ENCODE measurements at regions not wholly inside any gene's neighbourhood (a gene's known extent, or its start where the extent isn't known, plus 50 kb on each side); places are given as distances from the start of the nearest gene placed in this dataset.
A peak's percentile ranks its signal among the peaks of the same experiment; 100 is the strongest.
"Not testable (repeated sequence)": the region's sequence is repeated elsewhere in the genome, so short reads cannot be mapped to it uniquely, and the experiment has no call there.

DNA sequence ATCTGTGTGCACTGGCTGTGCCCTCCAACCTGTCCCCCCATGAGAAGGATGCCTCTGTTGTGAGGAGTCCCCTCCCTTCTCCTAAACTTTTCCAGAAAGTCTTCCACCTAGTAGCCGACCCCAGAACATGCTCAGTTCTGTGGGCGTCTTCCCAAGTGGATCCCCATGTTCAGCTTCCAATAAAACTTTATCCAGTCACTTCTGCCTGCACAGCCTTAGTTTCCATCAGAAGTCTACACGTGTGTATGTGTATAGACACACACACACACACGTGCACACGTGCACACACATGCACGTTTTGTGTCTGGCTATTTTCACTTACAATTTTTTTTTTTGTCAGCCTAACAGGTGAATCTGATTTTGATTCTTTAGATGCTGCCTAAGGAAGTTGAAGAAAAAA, 115.1 kb downstream of the RTP5 start:
- DNase-seq, result no peak

- DNase-seq, result peak; percentile 49
These were observed 115.8 kb downstream of the RTP5 start for GRCh38 chr2:241985161-241985985.

DNA sequence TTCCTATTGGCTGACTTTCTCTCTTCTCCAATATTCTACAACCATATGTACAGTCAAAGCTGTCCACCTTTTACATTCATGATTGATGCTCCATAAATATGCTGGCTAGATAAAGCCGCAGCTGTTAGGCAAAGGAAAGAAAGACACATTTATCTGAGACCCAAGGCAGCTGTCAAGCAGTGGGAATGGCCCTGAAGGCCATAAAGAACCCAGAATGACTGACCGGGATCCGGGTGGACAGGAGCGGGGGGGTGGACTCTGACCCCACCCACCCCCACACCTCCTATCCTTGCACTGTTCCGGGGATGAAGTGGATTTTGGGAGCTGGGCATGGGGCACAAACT, 116.4 kb downstream of the RTP5 start:
- DNase-seq, result no peak

DNA sequence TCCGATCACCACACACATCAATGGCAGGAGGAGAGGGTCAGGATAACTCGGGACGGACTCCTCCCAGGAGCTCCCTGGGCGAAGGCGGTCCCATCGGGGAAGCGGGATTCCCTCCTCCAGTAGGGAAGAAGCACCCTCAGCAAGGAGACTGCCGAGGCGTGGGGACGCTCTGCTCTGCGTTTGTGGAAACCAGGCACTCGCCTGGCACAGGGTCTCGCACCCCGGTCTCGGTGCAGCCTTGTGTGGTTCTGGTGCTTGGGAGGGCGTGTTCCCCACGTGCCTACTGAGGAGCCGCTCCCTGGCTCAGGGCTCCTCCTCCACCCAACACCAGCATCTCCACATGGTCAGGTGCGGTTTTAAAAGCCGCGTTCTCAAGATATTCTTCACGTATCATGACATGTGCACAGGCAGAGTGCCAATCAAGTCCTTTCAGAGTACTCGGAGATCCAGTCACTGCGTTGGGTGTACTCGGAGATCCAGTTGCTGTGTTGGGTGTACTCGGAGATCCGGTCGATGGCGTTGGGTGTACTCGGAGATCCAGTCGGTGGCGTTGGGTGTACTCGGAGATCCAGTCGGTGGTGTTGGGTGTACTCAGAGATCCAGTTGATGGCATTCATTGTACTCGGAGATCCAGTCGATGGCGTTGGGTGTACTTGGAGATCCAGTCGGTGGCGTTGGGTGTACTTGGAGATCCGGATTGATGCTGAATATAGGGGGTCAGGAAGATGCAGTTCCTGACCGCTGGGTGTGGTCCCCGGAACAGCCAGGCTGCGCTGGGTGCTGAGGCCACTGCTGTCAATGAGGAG, 117.5 kb downstream of the RTP5 start:
- no peak for DNase-seq

DNA sequence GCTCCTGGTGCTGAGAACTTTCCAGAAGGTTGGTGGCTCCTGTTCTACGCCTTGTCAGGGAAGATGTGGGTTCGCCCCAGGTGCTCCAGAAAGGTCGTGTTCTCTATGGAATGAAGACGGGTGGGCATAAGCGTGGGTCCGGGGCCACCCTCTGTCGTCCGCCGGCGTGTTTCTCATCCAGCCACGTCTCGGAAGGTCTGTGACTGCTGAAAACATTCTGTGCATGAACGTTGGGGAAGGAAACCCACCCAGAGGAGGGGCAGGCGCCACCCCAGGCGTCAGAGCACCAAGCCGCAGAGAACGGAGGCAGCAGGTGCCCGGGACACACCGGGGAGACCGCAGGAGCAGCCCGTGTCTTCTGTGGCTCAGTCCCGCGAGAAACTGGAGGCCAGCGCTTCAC, 118.2 kb downstream of the RTP5 start:
- DNase-seq, result no peak

DNA sequence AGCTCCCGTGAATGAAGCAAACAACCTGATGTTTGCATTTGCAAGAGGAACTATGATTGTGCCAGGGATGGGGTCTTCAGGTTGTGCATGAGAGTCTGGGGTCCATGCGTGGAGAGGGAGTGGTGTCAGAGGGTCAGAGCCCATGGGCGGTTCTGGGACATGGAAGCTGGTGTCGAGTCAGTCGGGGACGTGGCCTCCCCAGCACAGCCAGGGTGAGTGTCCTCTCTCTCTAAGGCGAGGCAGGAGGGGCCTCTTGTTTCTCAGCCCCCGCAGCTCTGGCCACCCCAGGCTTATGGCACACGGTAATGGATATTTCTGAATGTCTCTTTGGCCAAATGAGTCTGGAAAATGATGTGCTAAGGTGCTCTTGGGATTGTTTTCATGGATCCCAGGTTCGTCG, 118.6 kb downstream of the RTP5 start:
- DNase-seq, result no peak

GRCh38 chr2:241989074-241989473, 119.5 kb downstream of the RTP5 start:
- DNase-seq, result no peak

- DNase-seq, result no peak
These were observed 120.9 kb downstream of the RTP5 start for GRCh38 chr2:241990466-241990865.

- no peak for DNase-seq
These were observed 121.8 kb downstream of the RTP5 start for GRCh38 chr2:241991299-241991698.

DNA sequence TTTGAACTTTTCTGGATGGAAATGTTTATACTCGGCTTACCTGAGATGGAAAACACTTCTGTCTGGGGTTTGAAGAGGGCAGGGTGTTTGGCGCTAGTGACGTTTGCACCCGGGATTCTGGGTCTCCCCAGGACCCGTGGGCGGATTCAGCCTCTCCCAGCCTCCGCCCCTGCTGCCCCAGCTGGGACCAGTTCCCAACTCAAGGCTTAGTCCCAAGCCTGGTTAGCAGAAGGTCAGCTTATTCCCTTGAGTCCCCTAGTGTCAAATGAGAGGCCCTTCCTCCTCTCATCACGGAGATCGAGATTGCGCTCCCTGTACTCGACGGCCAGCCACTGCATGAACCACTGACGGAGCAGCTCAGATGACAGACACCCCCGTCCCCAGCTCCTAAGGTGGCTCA, 123.2 kb downstream of the RTP5 start:
- DNase-seq, result no peak

GRCh38 chr2:241993386-241994005, 124.0 kb downstream of the RTP5 start:
- no peak for DNase-seq

GRCh38 chr2:241994086-241994485, 124.6 kb downstream of the RTP5 start:
- DNase-seq, result no peak

GRCh38 chr2:241994556-241995213, 125.2 kb downstream of the RTP5 start:
- no peak for DNase-seq

DNA sequence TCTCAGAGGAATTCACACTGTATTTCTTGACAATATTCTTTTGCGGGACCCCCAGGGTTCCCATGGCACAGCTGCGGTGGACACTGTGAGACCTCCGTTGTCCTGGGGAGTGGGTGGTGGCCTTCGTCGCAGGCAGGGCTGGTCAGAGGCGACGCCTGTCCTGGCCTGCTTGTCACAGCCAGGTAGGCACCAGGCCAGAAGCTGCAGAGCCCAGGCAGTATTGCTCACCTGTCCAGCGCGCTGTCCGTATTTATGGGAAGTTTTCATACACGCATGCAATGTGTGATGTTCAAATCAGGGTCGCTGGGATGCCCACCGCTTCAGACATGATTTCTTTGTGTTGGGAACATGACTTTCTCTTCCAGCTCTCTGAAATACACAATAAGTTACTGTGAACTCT, 126.6 kb downstream of the RTP5 start:
- no peak for DNase-seq

DNA sequence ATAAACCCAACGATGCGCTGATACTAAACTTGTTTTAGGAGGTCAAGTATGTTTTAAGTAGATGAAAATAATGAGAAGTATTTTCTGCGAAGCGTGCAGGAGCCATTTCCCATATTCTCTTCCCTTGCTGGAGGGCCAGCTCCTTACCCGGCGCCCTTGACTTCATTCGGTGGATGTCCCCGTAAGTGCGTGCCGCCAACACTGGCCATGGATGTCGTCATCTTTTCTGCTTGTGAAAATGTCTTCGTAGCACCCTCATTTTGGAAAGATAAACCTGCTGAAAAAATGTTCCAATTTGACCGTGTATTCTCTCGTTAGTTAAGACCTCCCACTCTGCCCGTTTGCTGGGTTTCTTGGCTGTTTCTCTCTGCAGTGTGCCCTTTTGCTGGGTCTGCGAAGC, 127.5 kb downstream of the RTP5 start:
- no peak for DNase-seq

DNA sequence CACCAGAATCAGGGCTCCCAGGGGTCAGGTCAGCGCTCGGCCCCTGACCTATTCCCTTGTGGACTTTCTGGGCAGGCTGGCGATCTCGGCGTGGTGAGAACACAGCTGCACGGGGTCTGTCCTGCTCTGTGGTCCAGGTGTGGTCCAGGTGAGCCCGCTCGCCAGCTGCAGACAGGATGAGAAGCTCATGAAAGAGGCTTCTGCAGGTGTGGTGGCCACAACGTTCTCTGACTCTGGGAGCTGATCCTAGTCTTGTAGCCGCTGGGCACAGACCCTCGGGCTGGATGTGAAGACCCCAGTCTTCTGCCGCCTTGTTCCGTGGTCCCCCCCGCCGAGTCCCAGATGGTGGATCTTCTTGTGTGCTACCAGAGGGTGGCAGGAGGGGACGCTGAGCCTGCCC, 129.7 kb downstream of the RTP5 start:
- no peak for DNase-seq

DNA sequence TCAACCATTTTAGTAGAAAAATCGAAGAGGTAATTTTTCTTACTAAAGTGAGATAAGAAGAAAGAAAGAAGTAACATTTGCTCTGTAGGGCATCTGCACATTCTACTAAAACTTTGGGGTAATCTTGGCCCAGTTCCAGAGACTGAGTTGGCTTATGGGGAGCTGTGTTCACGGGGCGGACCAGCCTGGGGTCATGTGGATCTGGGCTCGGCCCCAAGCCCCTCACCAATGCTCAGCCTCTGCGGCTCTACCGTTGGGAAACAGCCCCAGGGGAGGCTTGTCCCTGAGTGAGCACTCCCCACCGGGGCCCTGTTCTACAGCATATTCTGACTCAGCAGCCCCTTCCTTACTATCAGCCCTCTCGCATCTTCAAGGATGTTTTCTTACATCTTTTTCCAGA, 132.3 kb downstream of the RTP5 start:
- DNase-seq, result no peak

- DNase-seq, result no peak
These were observed 133.4 kb downstream of the RTP5 start for GRCh38 chr2:242002944-242003343.

GRCh38 chr2:242004223-242004901, 134.8 kb downstream of the RTP5 start:
- DNase-seq, result no peak

DNA sequence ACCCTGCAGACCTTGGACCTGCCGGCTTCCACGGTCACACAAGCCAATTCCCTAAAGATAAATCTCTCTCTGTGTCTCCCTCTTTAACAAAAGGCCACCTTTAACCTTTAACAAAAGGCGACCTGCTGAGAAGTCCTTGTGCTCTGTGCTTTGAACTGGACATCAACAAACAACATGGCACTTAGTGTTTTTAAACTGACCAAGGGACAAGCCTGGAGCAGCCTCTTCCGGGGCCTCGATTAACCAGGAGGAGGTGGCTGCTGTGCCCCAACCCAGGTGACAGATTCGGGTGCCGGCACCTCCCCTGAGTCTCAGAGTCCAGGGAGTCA, 135.3 kb downstream of the RTP5 start:
- no peak for DNase-seq

- DNase-seq, result not testable (repeated sequence)
These were observed 136.6 kb downstream of the RTP5 start for GRCh38 chr2:242006091-242006634.

DNA sequence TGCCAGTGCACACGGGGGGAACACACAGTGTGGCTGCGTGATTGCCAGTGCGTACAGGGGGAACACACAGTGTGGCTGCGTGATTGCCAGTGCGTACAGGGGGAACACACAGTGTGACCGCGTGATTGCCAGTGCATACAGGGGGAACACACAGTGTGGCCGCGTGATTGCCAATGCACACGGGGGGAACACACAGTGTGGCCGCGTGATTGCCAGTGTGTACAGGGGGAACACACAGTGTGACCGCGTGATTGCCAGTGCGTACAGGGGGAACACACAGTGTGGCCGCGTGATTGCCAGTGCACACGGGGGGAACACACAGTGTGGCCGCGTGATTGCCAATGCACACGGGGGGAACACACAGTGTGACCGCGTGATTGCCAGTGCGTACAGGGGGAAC, 139.4 kb downstream of the RTP5 start:
- not testable (repeated sequence) for DNase-seq

- not testable (repeated sequence) for DNase-seq
These were observed 140.3 kb downstream of the RTP5 start for GRCh38 chr2:242009846-242010245.

Measured in hematopoietic multipotent progenitor cell treated with erythropoietin and hydrocortisone succinate and interleukin-3 and kit ligand, for 4 days (in vitro differentiated cells).